ENCODE measurements at regions not wholly inside any gene's neighbourhood (a gene's known extent, or its start where the extent isn't known, plus 50 kb on each side); places are given as distances from the start of the nearest gene placed in this dataset.

- TF ChIP-seq POLR2AphosphoS5 (IDR thresholded peaks at IDR 0.05; ENCODE audit: low read depth, low read length) (no peak), TAF1 (IDR thresholded peaks at IDR 0.05; ENCODE audit: borderline replicate concordance, insufficient read depth, low read length) (no peak)
- TF ChIP-seq, protein P1, sequence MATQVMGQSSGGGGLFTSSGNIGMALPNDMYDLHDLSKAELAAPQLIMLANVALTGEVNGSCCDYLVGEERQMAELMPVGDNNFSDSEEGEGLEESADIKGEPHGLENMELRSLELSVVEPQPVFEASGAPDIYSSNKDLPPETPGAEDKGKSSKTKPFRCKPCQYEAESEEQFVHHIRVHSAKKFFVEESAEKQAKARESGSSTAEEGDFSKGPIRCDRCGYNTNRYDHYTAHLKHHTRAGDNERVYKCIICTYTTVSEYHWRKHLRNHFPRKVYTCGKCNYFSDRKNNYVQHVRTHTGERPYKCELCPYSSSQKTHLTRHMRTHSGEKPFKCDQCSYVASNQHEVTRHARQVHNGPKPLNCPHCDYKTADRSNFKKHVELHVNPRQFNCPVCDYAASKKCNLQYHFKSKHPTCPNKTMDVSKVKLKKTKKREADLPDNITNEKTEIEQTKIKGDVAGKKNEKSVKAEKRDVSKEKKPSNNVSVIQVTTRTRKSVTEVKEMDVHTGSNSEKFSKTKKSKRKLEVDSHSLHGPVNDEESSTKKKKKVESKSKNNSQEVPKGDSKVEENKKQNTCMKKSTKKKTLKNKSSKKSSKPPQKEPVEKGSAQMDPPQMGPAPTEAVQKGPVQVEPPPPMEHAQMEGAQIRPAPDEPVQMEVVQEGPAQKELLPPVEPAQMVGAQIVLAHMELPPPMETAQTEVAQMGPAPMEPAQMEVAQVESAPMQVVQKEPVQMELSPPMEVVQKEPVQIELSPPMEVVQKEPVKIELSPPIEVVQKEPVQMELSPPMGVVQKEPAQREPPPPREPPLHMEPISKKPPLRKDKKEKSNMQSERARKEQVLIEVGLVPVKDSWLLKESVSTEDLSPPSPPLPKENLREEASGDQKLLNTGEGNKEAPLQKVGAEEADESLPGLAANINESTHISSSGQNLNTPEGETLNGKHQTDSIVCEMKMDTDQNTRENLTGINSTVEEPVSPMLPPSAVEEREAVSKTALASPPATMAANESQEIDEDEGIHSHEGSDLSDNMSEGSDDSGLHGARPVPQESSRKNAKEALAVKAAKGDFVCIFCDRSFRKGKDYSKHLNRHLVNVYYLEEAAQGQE (IDR thresholded peaks at IDR 0.05; ENCODE audit: insufficient read depth in 1 of 2, low read depth in 2 of 2, low read length in 2 of 2): no peak
These were observed 174.3 kb upstream of the TNRC6C start for GRCh38 chr17:77783991-77784820.

Measured in PFSK-1 (cell line).